GM12878 (cell line): ENCODE measurements at regions not wholly inside any gene's neighbourhood (a gene's known extent, or its start where the extent isn't known, plus 50 kb on each side); places are given as distances from the start of the nearest gene placed in this dataset.

Experiments
- ATAC-seq: fragments of 200-7000 bp; cut with Tn5 transposase; 3 replicates; pipeline ENCODE4 v1.9.1; 2020; ENCODE audit warnings: mild to moderate bottlenecking, moderate library complexity
- BruUV-seq: library from RNA; stranded (reverse); fragments of 400-500 nt; replicated peaks from 2 replicates; lab custom pipeline; 2021; lab: Mats Ljungman, UMichigan
- CTCF ChIA-PET: fragments of 300-600 bp; sonication (Branson Sonifier 250); formaldehyde crosslinking; extraction: SDS; loops from one replicate; lab custom pipeline; 2021; ENCODE audit warnings: inconsistent platforms; lab: Yijun Ruan, JAX
- POLR2A ChIA-PET: fragments of 350-600 bp; formaldehyde crosslinking; extraction: SDS; loops from one replicate; lab custom pipeline; 2021; ENCODE audit warnings: inconsistent platforms; lab: Charles Lee
- RAD21 ChIA-PET: fragments of 300-600 bp; sonication (Branson Sonifier 250); formaldehyde crosslinking; loops from one replicate; lab custom pipeline; 2023; ENCODE audit warnings: antibody characterized with exemption; ENCODE audit not compliant: unreplicated experiment; lab: Charles Lee
- SMC1A ChIA-PET: fragments of 300-600 bp; sonication (Branson Sonifier 250); formaldehyde crosslinking; loops from one replicate; lab custom pipeline; 2023; ENCODE audit not compliant: unreplicated experiment, uncharacterized antibody; lab: Charles Lee
- DNase-seq: peaks from one replicate; pipeline ENCODE4 v3.0.0-alpha.2; 2011; ENCODE audit warnings: low read depth, low spot score
- FAIRE-seq: peaks from 3 replicates; lab custom pipeline; 2011; peaks lifted over from hg19 to GRCh38; lab: Jason Lieb, UNC
- H2AFZ ChIP-seq: 2 replicates; pipeline ENCODE4 v1.6.0; 2011; ENCODE audit warnings: low read depth, low read length, control low read depth; ENCODE audit not compliant: control insufficient read depth
- H3K27ac ChIP-seq: 2 replicates; pipeline ENCODE4 v1.5.1; 2011; ENCODE audit warnings: control low read depth; ENCODE audit not compliant: control insufficient read depth, insufficient read depth
- H3K27me3 ChIP-seq, 2 experiments: replicated peaks in 1 of 2; 2 replicates each; pipeline versions ENCODE4 v1.6.0 to v1.6.1; 2011; ENCODE audit warnings: low read length in 1 of 2; ENCODE audit not compliant: control insufficient read depth in 2 of 2, insufficient read depth in 2 of 2
- H3K36me3 ChIP-seq, 2 experiments: 2 replicates each; pipeline ENCODE4 v1.5.1; 2011; ENCODE audit warnings: low read length in 1 of 2; ENCODE audit not compliant: control insufficient read depth in 2 of 2, insufficient read depth in 2 of 2
- H3K4me1 ChIP-seq: 2 replicates; pipeline ENCODE4 v1.6.1; 2011; ENCODE audit warnings: mild to moderate bottlenecking, low read length, moderate library complexity, mixed read lengths; ENCODE audit not compliant: control insufficient read depth, insufficient read depth
- H3K4me2 ChIP-seq: 2 replicates; pipeline ENCODE4 v1.6.0; 2011; ENCODE audit warnings: control low read depth; ENCODE audit not compliant: control insufficient read depth, insufficient read depth
- H3K4me3 ChIP-seq: fragments of 200-600 bp; sonication (generic); 2 replicates; pipeline ENCODE4 v1.5.1; 2016
- H3K79me2 ChIP-seq: 2 replicates; pipeline ENCODE4 v1.6.0; 2011; ENCODE audit warnings: low read length; ENCODE audit not compliant: control insufficient read depth, insufficient read depth
- H3K9ac ChIP-seq: 2 replicates; pipeline ENCODE4 v1.8.0; 2011; ENCODE audit warnings: low read length, control low read depth, mixed read lengths; ENCODE audit not compliant: control insufficient read depth, insufficient read depth
- H3K9me3 ChIP-seq: replicated peaks from 3 replicates; pipeline ENCODE4 v1.5.1; 2011; ENCODE audit warnings: mild to moderate bottlenecking, low read length; ENCODE audit not compliant: control insufficient read depth, insufficient read depth
- H4K20me1 ChIP-seq: 2 replicates; pipeline ENCODE4 v1.6.0; 2011; ENCODE audit not compliant: control insufficient read depth, insufficient read depth
- BCLAF1 ChIP-seq: fragments of 450-650 bp; IDR thresholded peaks from 2 replicates; pipeline ENCODE4 v1.6.1; 2017; ENCODE audit warnings: antibody characterized with exemption, mild to moderate bottlenecking, moderate library complexity
- CBX5 ChIP-seq: sonication (generic); IDR thresholded peaks from 2 replicates; pipeline ENCODE4 v1.6.1; 2016; ENCODE audit warnings: low read depth, moderate library complexity, mild to moderate bottlenecking, inconsistent platforms
- EP300 ChIP-seq, 2 experiments: fragments of 150-350 bp in 1 of 2; IDR thresholded peaks; 2 replicates each; pipeline ENCODE4 v1.6.1; 2011 to 2012; ENCODE audit warnings: low read depth in 2 of 2, low read length in 2 of 2, borderline replicate concordance in 1 of 2, improper control_type of control experiment in 1 of 2, inconsistent platforms in 1 of 2; ENCODE audit not compliant: control insufficient read depth in 1 of 2
- FOS ChIP-seq: IDR thresholded peaks from 3 replicates; pipeline ENCODE4 v1.6.1; 2011; ENCODE audit warnings: borderline replicate concordance; ENCODE audit not compliant: insufficient read length; ENCODE audit errors: extremely low read depth
- RAD21 ChIP-seq: IDR thresholded peaks from 2 replicates; pipeline ENCODE4 v1.6.1; 2011; ENCODE audit warnings: mild to moderate bottlenecking, low read depth, low read length, moderate library complexity; ENCODE audit not compliant: insufficient read depth
- SMARCA5 ChIP-seq: fragments of 450-650 bp; IDR thresholded peaks from 2 replicates; pipeline ENCODE4 v1.6.1; 2017; ENCODE audit warnings: mild to moderate bottlenecking
- TAF1 ChIP-seq: IDR thresholded peaks from 2 replicates; pipeline ENCODE4 v1.6.1; 2011; ENCODE audit warnings: mild to moderate bottlenecking, low read depth, low read length, borderline replicate concordance
- WGBS: methylation state at CpG from one replicate; pipeline ENCODE4 v1.1.6; 2016; ENCODE audit warnings: low lambda C conversion rate; ENCODE audit not compliant: insufficient replicate concordance, insufficient coverage; ENCODE audit errors: missing lambda C conversion rate; 5-methylcytosine and 5-hydroxymethylcytosine counted together
- in situ Hi-C: fragments of 300-500 bp; cut with MboI; formaldehyde crosslinking; loops from 9 replicates; pipeline ENCODE4 v1.14.3; 2018; ENCODE audit warnings: mixed read lengths
- intact Hi-C: fragments of 100-400 bp; cut with micrococcal nuclease; formaldehyde crosslinking; loops from one replicate; pipeline ENCODE4 v1.14.2; 2022; ENCODE audit not compliant: unreplicated experiment
- TF ChIP-seq, protein P1 (sequence below): fragments of 450-650 bp; conservative IDR thresholded peaks from 2 replicates; pipeline ENCODE4 v1.6.1; 2017; ENCODE audit warnings: mild to moderate bottlenecking, moderate library complexity

DNA sequence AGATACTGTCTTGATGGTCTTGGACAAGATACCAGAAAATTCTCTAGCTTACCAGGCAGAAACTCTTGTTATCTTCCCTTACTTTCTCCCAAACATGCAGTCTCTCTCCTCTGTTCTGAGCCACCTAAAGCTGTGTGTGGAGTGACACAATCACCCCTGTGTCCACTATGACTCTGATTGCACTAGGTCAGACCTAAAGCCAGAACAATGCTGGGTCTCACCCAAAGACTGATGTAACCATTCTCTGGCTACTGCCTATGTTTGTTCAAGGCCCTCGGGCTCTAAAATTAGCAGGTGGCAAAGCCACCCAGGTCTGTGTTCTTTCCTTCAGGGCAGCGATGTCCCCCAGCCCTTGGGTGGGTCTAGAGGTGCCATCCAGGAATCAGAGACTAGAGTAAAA lies 200.5 kb downstream of the KCNA4 start:
- no peaks in the 10 kb centered on the region for H3K4me1 ChIP-seq
- in situ Hi-C loops, result no loop called here
- no peak for ATAC-seq
- H3K27me3 ChIP-seq, result no peaks in the 10 kb centered on the region
- POLR2A ChIA-PET, result no interaction called here
- no peak for DNase-seq
- no peak overlapping the region for H2AFZ ChIP-seq
- SMC1A ChIA-PET, result no interaction called here
- 0% methylated on average over 2 of the region's 2 CpGs for WGBS
- H3K79me2 ChIP-seq, result no peaks in the 10 kb centered on the region
- no peak overlapping the region for H3K9ac ChIP-seq
- no peak for TF ChIP-seq CBX5
- no peak for TF ChIP-seq RAD21
- BruUV-seq, result no TSS peak
- FAIRE-seq, result no peak
- H3K27ac ChIP-seq, result no peak overlapping the region
- RAD21 ChIA-PET, result no interaction called here
- H3K9me3 ChIP-seq, result no peaks in the 10 kb centered on the region
- no peak overlapping the region for H3K4me3 ChIP-seq
- CTCF ChIA-PET, result no interaction called here
- intact Hi-C loops, result no loop called here
- H3K4me2 ChIP-seq, result no peak overlapping the region
- H4K20me1 ChIP-seq, result no peaks in the 10 kb centered on the region
- no peaks in the 10 kb centered on the region for H3K36me3 ChIP-seq

DNA sequence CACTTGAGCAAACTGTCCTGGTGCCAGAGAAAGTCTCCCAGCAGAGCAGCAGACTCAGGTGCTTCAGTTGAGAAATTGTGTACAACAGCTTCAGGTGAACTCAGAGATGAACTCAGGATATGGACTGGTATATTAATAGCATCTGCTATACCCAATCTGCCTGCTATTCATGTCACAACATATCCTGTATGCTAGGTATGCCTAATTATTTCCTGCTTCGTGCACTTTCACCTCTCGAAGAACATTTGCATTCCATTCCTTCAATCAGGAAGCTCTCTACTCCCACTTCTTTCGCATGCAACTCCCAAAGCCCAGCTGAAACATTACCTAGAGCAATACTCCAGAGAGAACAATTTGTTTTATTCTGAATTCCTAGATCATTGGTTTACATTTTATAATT lies 207.7 kb downstream of the KCNA4 start:
- Histone ChIP-seq H4K20me1 (no peaks in the 10 kb centered on the region), H3K4me1 (no peaks in the 10 kb centered on the region), H3K4me2 (no peak overlapping the region), H3K36me3 (no peaks in the 10 kb centered on the region), H3K27me3 (no peaks in the 10 kb centered on the region), H3K9ac (no peak overlapping the region), H3K9me3 (no peaks in the 10 kb centered on the region), H3K79me2 (no peaks in the 10 kb centered on the region), H2AFZ (no peak overlapping the region), H3K4me3 (no peak overlapping the region), H3K27ac (no peak overlapping the region)
- ChIA-PET CTCF (no interaction called here), SMC1A (no interaction called here), RAD21 (no interaction called here), POLR2A (no interaction called here)
- in situ Hi-C loops, result no loop called here
- ATAC-seq (no peak), FAIRE-seq (no peak), DNase-seq (no peak)
- no peak for TF ChIP-seq TAF1
- TF ChIP-seq SMARCA5, result no peak
- TF ChIP-seq, protein P1, sequence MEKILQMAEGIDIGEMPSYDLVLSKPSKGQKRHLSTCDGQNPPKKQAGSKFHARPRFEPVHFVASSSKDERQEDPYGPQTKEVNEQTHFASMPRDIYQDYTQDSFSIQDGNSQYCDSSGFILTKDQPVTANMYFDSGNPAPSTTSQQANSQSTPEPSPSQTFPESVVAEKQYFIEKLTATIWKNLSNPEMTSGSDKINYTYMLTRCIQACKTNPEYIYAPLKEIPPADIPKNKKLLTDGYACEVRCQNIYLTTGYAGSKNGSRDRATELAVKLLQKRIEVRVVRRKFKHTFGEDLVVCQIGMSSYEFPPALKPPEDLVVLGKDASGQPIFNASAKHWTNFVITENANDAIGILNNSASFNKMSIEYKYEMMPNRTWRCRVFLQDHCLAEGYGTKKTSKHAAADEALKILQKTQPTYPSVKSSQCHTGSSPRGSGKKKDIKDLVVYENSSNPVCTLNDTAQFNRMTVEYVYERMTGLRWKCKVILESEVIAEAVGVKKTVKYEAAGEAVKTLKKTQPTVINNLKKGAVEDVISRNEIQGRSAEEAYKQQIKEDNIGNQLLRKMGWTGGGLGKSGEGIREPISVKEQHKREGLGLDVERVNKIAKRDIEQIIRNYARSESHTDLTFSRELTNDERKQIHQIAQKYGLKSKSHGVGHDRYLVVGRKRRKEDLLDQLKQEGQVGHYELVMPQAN, result no peak
- no peak for TF ChIP-seq BCLAF1
- no peak for TF ChIP-seq FOS
- TF ChIP-seq EP300 (IDR thresholded peaks at IDR 0.05; ENCODE audit: borderline replicate concordance in 1 of 2, control insufficient read depth in 1 of 2, low read depth in 2 of 2, low read length in 2 of 2), result no peak
- BruUV-seq, result no TSS peak
- intact Hi-C loops, result no loop called here
- WGBS, result 11% methylated on average over 3 of the region's 3 CpGs
